OCI-LY1 (cell line): ENCODE measurements at regions not wholly inside any gene's neighbourhood (a gene's known extent, or its start where the extent isn't known, plus 50 kb on each side); places are given as distances from the start of the nearest gene placed in this dataset.

Source experiments
- CTCF ChIP-seq: fragments of 200-600 bp; sonication (generic), shearing (Covaris generic); IDR thresholded peaks from 2 replicates; pipeline ENCODE4 v1.5.1; 2017; ENCODE audit warnings: mild to moderate bottlenecking, antibody characterized with exemption, low read length, moderate library complexity, mixed read lengths
- EZH2 ChIP-seq: fragments of 200-600 bp; sonication (generic), shearing (Covaris generic); IDR thresholded peaks from 2 replicates; pipeline ENCODE4 v1.8.0; 2017; ENCODE audit warnings: borderline replicate concordance, mixed run types, mild to moderate bottlenecking, antibody characterized with exemption, low read length, moderate library complexity, mixed read lengths

GRCh38 chr2:128551435-128551834, 232.8 kb upstream of the HS6ST1 start:
- TF ChIP-seq CTCF, result no peak
- TF ChIP-seq EZH2, result no peak
